HG03175 (cell line): ENCODE measurements at regions not wholly inside any gene's neighbourhood (a gene's known extent, or its start where the extent isn't known, plus 50 kb on each side); places are given as distances from the start of the nearest gene placed in this dataset.

Experiments used
- ATAC-seq: cut with Tn5 transposase; IDR thresholded peaks from one replicate; pipeline ENCODE4 v1.9.1; 2021; ENCODE audit warnings: mild to moderate bottlenecking, moderate library complexity; ENCODE audit not compliant: unreplicated experiment

DNA sequence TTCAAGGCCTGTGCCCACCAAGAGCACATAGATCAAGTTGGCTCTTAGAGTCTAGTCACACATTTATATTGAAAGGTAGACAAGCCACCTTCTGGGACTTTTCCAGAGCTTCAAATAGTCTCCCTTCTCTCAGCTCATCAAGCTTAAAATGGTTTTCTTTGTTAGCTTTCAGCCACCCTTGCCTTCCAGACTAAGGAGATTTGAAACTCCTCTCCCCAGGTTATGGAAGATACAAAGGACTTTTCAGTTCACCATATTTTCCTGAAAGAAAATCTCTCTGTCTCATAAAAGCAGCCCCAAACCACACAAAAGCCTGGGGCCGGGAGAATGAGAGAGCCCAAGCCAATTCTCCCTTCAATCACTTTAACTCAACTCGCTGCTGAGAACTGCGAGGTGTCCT, 134.1 kb downstream of the ZC3H11B start:
- ATAC-seq: no peak

DNA sequence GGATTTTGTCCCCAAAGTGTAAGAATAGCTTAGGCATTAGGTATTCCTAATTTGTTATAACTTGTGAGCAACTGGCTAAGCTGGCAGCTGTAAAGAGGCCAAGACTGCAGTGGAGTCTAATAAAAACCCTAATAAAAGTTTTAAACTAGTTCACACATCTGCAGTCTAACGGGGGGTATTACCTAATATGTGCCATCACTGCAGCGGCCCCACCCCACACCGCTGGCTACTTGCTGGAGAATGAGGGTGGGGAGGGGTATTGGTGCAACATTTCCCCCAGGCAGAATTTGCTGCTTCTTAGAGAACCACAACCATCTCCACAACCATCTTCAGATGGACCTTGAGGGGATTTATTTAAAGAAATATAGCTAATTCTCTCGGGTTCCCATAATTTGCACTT, 135.0 kb downstream of the ZC3H11B start:
- ATAC-seq: no peak

DNA sequence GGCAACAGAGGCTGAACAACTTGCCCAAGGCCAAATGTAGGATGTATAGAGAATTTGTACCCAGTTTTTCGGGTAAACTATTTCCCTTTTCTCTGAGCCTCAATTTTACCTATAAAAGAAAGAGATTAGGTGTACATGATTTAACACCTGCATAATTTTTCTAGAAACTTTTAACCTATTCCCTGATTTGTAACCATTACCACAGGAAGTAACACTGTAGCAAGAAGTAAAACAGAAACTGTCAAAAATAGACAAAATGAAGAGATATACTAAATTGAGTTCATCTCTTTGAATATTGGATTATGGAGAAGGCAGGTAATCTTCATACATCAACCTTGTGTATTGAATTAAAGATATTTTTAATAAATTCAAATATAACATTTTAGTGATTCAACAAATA, 136.2 kb downstream of the ZC3H11B start:
- peak; percentile 53 for ATAC-seq

DNA sequence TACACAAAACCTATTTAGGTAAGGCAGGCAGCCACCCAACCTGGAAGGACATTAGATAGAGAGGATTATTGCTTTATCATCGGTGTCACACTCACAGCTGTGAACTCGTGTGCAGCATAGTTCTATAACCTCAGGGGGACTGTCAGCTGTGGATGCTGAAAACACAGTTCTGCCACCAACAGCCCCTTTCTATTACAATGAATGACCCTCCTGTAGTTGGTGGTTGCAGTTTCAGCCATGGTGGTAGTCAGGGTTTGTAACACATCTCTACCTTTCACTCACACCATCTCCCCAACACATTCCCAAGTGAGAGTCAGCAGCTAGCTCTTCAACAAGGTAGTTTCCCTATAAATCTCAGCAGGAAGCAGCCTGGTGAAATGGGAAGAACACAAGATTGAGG, 136.8 kb downstream of the ZC3H11B start:
- peak; percentile 70 for ATAC-seq

DNA sequence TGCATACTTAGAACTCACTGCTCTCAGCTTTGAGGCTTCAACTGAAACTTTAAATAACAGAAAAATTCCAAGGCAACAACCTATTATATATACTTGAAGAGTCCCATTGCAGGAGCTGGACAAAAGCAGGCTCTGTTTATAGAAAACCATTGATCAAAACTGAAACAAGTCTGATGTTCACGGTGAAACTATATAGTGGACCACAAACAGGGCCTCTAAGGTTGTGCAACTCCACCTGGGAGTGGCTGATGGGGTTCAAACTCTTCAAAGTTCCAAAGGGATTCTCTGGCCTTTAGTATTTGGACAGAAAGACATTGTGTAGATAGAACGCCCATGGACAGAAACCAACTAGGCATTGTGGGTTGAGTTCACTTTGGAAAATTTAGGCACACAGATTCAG, 140.3 kb downstream of the ZC3H11B start:
- ATAC-seq: no peak

DNA sequence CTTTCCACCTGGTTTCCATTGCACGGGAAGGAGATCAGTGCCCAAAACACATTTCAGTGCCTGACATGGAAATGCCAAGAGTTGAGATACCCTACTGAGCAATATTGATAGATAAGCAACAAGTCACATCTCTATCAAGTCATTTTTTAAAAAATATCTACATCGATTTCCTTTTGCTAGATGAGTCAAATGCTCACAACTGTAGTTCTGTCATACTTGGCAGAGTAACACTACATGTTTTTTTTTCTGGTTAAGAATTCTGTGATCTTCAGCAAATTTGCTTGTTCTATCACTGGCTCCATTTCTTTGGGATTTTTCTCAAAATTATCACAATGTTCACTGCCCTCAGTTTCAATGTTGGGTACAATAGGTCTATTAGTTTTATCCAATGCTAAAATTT, 145.4 kb downstream of the ZC3H11B start:
- no peak for ATAC-seq

DNA sequence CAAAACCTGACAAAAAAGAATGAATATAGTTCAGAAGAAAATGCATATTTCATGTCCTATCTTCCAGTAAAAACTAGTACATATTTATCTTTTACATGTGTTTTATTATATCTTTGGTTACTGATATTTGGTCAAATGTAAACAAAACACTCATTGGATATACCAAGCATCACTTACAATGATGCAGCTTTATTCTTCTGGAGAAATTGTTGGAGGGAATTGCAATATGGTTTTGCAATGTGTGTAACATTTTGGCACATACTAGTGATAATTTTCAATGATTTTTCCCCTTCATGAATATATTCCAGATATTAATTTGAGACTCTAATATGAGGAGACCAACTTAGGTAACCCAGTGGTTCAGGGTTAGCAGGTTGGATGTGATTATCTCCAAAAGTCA, 146.1 kb downstream of the ZC3H11B start:
- no peak for ATAC-seq

DNA sequence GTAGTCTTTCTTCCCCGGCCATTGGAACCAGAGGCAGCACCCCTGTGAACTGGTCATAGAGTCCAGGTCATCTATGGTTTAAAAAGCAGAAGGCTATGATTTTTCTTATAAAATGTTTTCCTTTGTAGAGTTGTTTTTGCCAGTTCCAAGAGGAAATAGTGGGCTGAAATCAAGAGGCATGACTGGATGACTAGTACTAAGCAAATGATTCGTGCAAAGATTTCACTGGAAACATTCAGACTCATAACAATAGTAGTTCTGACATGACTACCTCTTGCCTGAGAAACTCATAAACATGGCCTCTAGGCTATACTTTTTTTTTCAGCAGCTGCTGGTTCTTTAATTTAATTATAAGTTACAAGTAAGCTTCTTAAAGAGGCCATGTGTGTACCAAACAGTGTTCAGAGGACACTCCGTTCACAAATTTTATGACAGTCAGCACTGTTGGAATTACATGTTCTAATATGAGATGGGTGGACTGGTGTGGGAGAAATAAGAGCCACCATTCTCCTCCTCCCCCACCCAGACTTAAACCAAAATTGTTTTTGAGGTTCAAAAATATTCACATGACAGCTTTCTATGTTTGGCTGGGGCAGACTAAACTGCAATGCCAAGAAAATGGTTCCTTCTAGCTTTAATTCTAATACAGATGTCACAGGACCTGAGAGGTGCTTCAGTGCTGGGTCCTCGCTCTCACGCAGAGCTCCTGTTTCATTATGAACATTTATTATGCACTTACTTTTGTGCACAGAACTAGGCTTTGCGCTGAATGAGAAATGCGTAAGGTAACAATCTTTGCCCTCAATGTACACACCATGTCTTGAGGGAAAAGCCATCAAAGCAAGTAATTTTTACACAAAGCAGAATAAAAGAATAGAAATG, 147.5 kb downstream of the ZC3H11B start:
- peak; percentile 37 for ATAC-seq

DNA sequence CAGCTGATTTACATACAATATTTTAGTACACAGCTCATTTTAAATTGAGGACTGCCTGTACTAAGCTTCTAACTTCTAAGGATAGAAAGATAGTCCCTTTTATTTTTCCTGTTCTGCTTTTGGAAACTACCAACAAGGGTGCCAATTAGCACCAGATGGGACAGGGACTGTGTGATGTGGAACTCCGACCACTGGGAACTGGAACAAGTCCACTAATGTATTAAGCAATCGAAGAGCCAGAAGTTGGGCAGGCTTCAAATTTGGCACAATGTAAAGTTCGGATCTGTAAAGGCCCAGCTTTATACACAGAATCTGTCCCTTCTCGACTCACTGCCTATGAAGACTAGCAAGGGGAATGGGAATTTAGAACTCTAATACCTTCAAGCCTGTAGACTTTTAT, 149.3 kb downstream of the ZC3H11B start:
- ATAC-seq: no peak

DNA sequence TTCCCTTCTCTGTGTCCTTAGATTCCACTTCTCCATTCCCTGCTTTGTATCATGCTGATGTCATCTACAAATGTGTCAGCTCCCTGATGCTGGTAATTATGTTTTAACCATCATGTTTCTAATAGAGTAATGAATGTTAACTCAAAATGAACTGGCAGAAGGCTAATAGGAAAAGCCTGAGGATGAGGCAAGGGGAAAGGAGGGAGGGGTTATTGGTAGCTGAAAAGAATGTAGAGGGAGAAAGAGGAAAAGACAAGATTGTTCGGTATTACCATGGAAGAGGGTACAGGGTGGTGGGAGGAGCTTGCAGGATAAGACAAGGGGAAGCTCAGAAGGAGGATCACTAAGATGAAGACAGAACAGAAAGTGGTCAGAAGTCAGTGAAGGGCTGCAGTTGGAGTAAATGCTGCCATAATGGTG, 150.9 kb downstream of the ZC3H11B start:
- ATAC-seq: no peak

DNA sequence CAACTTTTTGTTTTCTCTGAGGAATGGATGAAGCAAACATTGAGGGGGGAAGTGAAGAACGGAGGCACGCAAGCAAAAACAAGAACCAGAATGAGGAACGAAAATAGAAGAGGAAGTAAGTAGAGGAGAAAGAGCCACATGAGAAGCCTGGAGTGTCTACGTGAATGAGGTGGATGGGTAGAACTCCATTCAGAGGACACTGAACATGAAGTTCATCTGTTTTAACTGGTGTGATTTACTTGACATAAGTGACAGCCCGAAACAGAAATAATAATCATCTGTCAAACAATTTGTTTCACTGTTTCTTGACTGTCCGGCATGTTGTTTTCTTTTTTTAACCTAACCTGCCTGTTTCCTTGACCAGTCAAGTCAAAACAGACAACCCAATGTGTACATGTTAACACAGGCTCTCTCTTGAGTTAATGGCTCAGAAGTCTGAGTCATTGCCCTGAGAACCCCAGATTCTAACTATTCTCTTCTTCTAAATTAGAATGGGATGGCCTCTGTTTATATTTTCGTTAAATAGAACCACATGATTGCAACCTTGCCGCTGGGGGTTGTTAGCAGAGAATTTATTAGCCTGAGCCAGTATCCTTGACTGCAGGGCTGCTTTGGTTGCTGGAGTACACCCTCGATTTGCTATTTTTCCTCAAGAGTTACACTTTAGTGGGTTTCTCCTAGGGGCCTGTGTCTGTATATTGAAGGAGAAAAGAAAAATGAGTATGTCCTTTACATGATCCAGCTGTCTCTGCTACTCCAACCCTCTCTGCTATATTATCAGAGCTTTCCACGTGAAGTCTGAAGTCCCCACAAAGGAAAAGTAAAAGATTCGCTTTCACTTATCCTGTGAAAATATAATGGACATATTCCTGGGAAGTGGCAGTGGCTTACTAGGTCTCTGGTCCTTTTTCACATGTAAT, 151.7 kb downstream of the ZC3H11B start:
- ATAC-seq: peak; percentile 89

DNA sequence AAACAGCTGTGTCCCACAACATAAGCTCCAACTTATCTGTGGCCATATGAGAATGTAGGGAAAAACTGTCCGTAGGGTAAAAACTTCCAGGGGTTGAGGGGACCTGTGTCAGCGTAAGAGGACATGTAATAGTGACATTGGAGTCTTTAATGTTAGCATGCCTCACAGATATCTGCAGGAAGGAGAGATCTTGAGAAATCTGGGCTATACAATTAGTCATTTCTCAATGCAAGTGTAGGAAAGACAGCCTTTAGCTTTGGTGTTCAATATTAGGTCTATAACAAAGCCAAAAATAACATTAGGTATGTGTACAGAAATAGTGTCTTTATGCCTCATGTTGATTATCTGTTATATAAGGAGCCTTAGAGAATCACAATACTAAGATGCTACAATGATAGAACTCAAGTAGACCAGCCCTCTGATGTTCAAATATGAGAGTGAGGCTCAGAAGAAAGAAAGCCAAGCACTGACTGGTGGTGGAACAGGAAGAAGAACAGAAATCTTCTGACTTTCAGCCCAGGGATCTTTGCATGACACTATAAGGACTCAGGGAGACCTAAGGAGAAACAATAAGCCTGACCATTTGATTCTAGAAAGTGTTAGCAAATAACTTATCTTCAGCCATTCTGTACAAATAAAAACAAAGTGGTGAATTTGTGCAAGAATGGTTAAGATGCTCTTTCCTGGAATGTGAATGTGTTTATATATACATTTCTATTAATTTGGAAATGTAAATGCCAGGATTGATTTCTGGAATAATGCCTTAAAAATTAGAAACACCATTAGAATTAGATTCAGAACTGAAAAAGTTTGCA, 152.6 kb downstream of the ZC3H11B start:
- ATAC-seq: peak; percentile 25

DNA sequence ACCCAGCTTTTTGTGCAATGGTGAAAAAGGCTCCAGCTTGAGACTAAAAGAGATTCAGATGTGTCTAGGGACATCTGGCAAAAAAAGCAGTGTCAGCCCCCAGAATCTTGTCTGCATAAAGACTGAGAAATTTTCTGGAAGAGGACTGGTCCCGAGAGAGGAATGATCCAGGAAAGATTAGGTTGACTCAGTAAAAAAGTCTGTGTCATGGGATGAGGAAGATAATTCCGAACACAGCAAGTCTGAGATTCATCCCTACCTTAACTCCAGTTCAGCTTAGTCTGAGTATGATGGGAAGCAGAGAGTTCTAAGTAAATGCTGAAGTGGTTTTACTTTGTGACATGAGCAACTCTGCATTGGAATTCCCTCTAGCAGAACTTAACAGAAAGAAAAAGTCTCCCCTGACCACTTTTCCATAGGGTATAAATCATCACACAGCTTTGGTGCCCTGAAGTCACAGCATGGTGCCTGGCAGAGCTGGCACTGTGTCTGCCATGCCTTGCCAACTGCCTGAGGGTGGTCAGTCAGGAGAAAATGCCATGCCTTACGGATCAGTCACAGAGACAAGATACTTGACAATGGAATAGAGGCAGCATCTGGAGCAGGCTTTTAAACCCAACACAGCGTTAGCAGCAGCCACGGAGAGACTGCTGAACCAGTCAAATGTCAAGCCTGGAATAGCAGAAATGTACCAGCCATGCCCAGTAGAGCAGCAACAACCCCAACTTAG, 153.4 kb downstream of the ZC3H11B start:
- no peak for ATAC-seq

DNA sequence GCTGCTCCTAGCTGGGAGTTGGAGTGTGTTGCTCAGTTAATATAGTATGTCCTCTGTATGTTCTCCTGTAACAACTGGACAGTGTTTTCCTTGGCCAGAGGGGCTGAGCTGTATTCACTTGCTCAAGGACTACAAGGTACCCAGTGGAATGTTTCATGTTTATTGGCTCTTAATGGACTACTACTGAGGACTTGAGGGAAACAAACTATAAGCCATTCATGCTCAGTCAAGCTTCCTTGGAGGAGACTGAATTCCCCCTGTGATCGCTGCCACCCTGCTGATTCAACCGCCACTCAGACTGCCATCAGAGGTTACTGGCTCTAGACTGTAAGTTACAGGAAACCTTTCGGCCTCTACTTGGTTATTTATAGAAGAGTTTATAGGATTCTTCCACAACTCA, 166.6 kb downstream of the ZC3H11B start:
- no peak for ATAC-seq

DNA sequence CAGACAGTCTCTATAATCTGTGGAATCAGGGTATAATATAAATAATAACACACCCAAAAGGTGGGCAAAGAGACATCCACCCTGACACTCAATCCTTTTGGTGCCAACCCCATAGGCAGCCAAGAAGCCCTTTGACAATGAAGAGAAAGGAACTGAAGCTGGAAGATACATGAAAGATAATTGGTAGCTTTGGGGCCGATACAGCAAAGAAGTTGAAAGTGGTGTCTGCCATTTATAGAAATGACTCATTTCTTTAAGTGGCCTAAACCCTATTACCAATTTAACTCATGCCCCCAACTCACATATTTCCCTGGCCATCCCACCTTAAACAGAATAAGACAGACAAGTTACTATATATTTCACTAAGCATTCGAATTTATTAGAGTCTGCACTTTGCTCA, 167.0 kb downstream of the ZC3H11B start:
- no peak for ATAC-seq

DNA sequence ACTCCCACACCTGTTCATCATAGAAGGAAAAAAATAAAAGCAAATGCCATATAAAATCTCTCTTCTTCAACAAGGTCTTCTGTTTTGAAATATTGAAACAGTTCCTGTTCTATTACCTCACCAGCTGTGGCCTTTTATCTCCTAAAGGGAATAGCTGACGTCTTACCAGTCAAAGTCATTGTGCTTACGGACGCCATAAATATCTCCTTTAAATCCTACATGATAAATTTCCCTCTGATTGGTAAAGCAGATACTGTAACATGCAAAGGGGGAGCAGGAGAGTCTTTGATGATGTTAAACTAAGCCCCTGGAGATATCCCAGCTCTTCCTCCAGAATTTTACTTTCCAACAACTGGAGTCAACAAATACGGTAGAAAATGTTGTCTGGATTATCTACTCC, 168.4 kb downstream of the ZC3H11B start:
- ATAC-seq: no peak

DNA sequence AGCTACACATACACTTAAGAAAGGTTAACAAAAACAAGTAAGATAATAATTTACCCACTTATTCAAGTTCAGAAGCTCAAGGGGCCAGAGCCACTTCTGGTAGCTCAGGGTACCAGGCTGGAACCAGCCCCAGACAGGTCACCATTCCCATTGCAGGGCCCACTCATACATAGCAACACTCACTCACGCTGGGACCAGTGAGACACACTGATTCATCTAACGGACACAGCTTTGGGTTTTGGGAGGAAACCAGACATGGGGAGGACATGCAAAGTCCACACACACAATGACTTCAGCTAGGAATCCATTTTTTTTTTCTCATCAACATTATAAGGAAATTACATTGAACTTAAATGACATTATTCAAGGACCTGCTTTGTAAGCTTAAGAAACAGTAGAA, 169.1 kb downstream of the ZC3H11B start:
- no peak for ATAC-seq

DNA sequence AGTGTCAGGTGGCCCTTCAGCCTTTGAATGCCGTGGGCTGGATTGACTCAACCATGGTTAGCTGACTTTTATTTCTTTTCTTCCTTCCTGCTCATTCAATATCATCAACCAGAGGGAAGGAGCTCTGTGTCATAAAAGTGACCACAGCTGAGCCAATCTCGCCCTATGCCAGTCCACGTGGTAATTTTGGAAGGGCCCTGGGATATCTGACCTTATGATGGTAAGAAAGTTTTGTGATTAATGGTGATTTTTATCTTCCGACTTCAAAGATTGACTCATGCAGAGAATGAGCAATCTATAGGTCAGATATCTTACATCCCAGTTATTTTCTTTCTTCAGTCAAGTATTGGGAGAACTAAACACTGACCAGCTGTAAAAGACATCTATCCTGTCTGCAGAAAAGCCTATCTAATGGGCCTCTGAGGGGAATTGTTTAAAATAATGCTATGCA, 170.3 kb downstream of the ZC3H11B start:
- ATAC-seq: no peak

DNA sequence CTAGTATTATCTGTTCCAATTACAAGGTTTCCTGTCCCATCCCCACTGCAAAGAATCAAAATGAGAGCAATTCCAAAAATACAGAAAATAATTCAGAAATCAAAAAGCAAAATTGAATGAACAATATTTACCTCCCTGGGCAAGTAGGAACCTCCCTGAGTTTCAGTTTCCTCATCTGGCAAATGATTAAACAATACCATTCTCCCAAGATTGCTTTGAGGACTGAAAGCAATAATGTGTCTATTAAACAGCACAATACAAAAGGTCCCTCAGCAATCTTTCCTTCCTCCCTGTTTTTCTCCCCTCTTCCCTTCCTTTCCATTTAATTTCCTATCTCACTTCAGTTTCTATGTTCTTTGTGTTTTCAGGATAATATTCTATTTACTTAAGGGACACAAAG, 171.0 kb downstream of the ZC3H11B start:
- no peak for ATAC-seq

DNA sequence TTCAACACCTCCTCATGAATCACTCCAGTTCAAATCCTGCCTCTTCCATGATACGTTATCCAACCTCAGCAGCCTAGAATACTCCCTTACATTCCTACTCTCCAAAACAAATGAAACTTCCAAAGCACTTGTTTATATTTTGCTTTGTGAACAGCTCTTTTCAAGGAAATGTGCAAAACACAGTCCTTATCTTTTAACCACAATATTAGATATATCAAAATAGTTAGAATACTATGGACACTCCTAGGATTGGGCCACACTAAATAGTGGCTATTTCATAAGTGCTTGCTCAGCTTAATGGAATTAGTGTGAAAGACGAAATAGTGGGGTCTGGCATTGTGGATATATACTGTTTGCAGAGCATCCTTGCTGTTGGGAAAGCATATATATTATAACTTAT, 173.5 kb downstream of the ZC3H11B start:
- no peak for ATAC-seq
